Gastrocnemius medialis (tissue), 4 donors: ENCODE measurements at regions not wholly inside any gene's neighbourhood (a gene's known extent, or its start where the extent isn't known, plus 50 kb on each side); places are given as distances from the start of the nearest gene placed in this dataset.

Experiments used
- ATAC-seq, 2 donors: fragments of 150-250 bp; one replicate each; pipeline ENCODE4 v1.9.1; 2016
- DNase-seq, 2 donors: peaks; one replicate each; pipeline ENCODE4 v3.0.0-alpha.2; 2019
- H3K27ac ChIP-seq, 4 donors: fragments of 200-600 bp; sonication (generic); 1 replicate in 1 of 4; 2 replicates in 3 of 4; pipeline ENCODE4 v1.5.1; 2016 to 2018; ENCODE audit warnings: mild to moderate bottlenecking in 2 of 4, moderate library complexity in 1 of 4
- H3K27me3 ChIP-seq, 3 donors: fragments of 200-600 bp; sonication (generic) in 2 of 3; 1 replicate in 1 of 3; 2 replicates in 2 of 3; pipeline versions ENCODE4 v1.5.1 to v1.6.0; 2016 to 2019; ENCODE audit warnings: mild to moderate bottlenecking in 1 of 3, moderate library complexity in 1 of 3
- H3K36me3 ChIP-seq, 2 donors: fragments of 200-600 bp; sonication (generic) in 1 of 2; one replicate each; pipeline ENCODE4 v1.5.1; 2017 to 2018
- H3K4me1 ChIP-seq, 2 donors: fragments of 200-600 bp; sonication (generic) in 1 of 2; one replicate each; pipeline ENCODE4 v1.5.1; 2016 to 2017; ENCODE audit warnings: mild to moderate bottlenecking in 2 of 2
- H3K4me3 ChIP-seq, 4 donors: fragments of 200-600 bp; sonication (generic) in 3 of 4; 1 replicate in 1 of 4; 2 replicates in 3 of 4; pipeline ENCODE4 v1.5.1; 2016 to 2019; ENCODE audit warnings: mild to moderate bottlenecking in 2 of 4
- H3K9me3 ChIP-seq, 3 donors: fragments of 200-600 bp; sonication (generic) in 2 of 3; 1 replicate in 1 of 3; 2 replicates in 2 of 3; pipeline ENCODE4 v1.5.1; 2016 to 2019
- CTCF ChIP-seq, 5 experiments: fragments of 450-650 bp in 3 of 5; fragments of 200-600 bp in 2 of 5; sonication (generic) in 2 of 5; IDR thresholded peaks in 4 of 5; conservative IDR thresholded peaks in 1 of 5; 1 replicate in 4 of 5; 2 replicates in 1 of 5; pipeline ENCODE4 v1.5.1; 2016 to 2019; ENCODE audit warnings: antibody characterized with exemption in 5 of 5, mild to moderate bottlenecking in 3 of 5, moderate library complexity in 3 of 5
- POLR2A ChIP-seq, 2 donors: fragments of 450-650 bp; IDR thresholded peaks; one replicate each; pipeline ENCODE4 v1.6.1; 2017; ENCODE audit warnings: antibody characterized with exemption in 2 of 2, mild to moderate bottlenecking in 2 of 2, moderate library complexity in 2 of 2
- in situ Hi-C, 4 donors: fragments of 200-750 bp; cut with MboI; loops; one replicate each; pipeline versions ENCODE4 v1.15.0 to v1.8.0; 2017; ENCODE audit warnings: low sequenced_read_pairs in 4 of 4
- intact Hi-C: fragments of 100-400 bp; cut with DNase I; formaldehyde crosslinking; loops from one replicate; pipeline ENCODE4 v1.15.1; 2023; ENCODE audit warnings: low total_unique reads

GRCh38 chr2:217666338-217666737 lies 336.5 kb downstream of the TNS1 start:
- no peak for TF ChIP-seq CTCF (IDR thresholded peaks at IDR 0.05 in 4 of 5, conservative IDR thresholded peaks at IDR 0.05 in 1 of 5)
- no peak for TF ChIP-seq POLR2A (IDR thresholded peaks at IDR 0.05)
- ATAC-seq = no peak

GRCh38 chr2:217664761-217665160 lies 338.0 kb downstream of the TNS1 start:
- no peak overlapping the region for H3K4me3 ChIP-seq
- H3K9me3 ChIP-seq = no peaks in the 10 kb centered on the region
- H3K36me3 ChIP-seq = no peaks in the 10 kb centered on the region
- no peak for DNase-seq
- ATAC-seq = no peak
- in situ Hi-C loops (no loop called here), intact Hi-C loops (no loop called here)
- no peaks in the 10 kb centered on the region for H3K27me3 ChIP-seq
- TF ChIP-seq CTCF (IDR thresholded peaks at IDR 0.05 in 4 of 5, conservative IDR thresholded peaks at IDR 0.05 in 1 of 5) = no peak
- no peak overlapping the region for H3K27ac ChIP-seq
- peaks cover 0 to 3% of the 10 kb centered on the region in 2 donors for H3K4me1 ChIP-seq

More at GRCh38 chr2:217666338-217666737, 336.5 kb downstream of the TNS1 start:
- Histone ChIP-seq H3K27ac (no peak overlapping the region), H3K9me3 (no peaks in the 10 kb centered on the region), H3K36me3 (no peaks in the 10 kb centered on the region), H3K4me1 (peaks cover 0 to 3% of the 10 kb centered on the region in 2 donors), H3K27me3 (no peaks in the 10 kb centered on the region), H3K4me3 (no peak overlapping the region)
- no peak for DNase-seq
- in situ Hi-C loops = no loop called here
- intact Hi-C loops = no loop called here

- intact Hi-C loops (no loop called here), in situ Hi-C loops (no loop called here)
- TF ChIP-seq POLR2A (IDR thresholded peaks at IDR 0.05) = no peak
- no peak for TF ChIP-seq CTCF (IDR thresholded peaks at IDR 0.05 in 4 of 5, conservative IDR thresholded peaks at IDR 0.05 in 1 of 5)
- Histone ChIP-seq H3K27ac (no peak overlapping the region), H3K9me3 (no peaks in the 10 kb centered on the region), H3K36me3 (no peaks in the 10 kb centered on the region), H3K4me1 (peaks cover 0 to 3% of the 10 kb centered on the region in 2 donors), H3K4me3 (no peak overlapping the region), H3K27me3 (no peaks in the 10 kb centered on the region)
- ATAC-seq (no peak), DNase-seq (peak in 1 of 2 donors; percentile 25)
These were observed 339.7 kb downstream of the TNS1 start for GRCh38 chr2:217662984-217663602.

- H3K27ac ChIP-seq = peak overlapping the region in 3 of 4 donors; percentile 5 to 53 (median 9)
- intact Hi-C loops = no loop called here
These were observed 341.4 kb downstream of the TNS1 start for GRCh38 chr2:217661378-217661777.

More at GRCh38 chr2:217661378-217661777, 341.4 kb downstream of the TNS1 start:
- Histone ChIP-seq H3K4me3 (no peak overlapping the region), H3K27me3 (no peaks in the 10 kb centered on the region), H3K9me3 (no peaks in the 10 kb centered on the region), H3K36me3 (no peaks in the 10 kb centered on the region), H3K4me1 (no peaks in the 10 kb centered on the region)
- no peak for ATAC-seq
- DNase-seq = no peak
- in situ Hi-C loops = no loop called here
- TF ChIP-seq POLR2A (IDR thresholded peaks at IDR 0.05) (no peak), CTCF (IDR thresholded peaks at IDR 0.05 in 4 of 5, conservative IDR thresholded peaks at IDR 0.05 in 1 of 5) (no peak)
